DMS153 treated with DMSO at 0.1 percent for 48 hours (cell line): ENCODE measurements at regions not wholly inside any gene's neighbourhood (a gene's known extent, or its start where the extent isn't known, plus 50 kb on each side); places are given as distances from the start of the nearest gene placed in this dataset.
"Not testable (repeated sequence)": the region's sequence is repeated elsewhere in the genome, so short reads cannot be mapped to it uniquely, and the experiment has no call there.

Experiments
- DNase-seq: peaks from one replicate; lab custom pipeline; 2025; ENCODE audit not compliant: unreplicated experiment; lab: John Stamatoyannopoulos, UW

DNA sequence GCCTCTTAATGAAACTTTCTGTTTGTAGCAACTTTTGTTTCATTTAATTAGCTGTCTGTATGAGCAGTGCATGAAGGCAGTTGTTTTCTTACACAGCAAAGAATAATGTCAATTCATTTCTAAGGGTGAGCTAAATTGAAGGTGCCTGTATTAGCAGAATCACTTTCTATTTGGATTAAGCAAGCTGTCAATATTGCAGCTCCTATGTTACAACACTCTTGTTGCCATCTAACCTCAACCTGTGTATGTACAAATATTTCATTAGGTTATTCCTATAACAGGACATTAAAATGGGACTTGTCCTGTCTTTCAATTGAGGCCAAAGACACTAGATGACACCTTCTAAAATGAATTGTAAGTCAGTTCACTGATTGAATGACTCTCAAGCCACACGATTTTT is 647.5 kb downstream of the UTRN start:
- no peak for DNase-seq

DNA sequence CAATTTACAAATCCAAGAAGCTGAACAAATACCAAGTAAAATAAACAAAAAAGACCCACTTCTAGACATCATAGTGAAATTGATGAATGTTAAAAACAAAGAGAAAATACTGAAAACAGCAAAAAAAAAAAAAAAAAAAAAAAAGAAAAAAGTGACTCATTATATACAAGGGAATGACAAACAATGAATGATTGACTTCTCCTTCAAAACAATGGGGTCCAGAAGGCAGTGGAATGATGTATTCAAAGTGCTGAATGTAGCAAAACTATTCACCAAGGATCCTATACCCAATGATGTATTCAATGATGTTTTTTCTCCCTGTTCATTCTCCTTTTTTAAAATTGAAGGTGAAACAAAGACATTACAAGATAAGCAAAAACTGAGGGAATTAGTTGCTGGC is 650.0 kb downstream of the UTRN start:
- no peak for DNase-seq

DNA sequence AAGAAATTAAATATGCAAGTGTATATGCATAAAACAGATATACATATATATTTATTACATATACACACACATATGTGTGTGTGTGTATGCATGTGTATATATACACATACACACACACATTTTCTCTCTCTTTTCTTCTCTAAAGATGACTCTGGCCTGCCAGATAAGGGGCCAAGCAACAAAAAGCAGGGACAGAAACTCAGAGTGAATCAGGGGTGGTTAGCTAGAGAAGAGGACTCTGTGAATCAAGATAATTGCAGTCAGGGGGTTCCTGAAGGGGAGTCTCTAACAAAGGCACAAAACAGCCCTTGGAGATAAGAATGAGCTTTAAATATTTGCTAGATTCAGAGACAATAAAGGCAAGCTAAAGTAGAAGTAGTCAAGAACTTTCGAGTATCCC is 650.5 kb downstream of the UTRN start:
- DNase-seq, result no peak

DNA sequence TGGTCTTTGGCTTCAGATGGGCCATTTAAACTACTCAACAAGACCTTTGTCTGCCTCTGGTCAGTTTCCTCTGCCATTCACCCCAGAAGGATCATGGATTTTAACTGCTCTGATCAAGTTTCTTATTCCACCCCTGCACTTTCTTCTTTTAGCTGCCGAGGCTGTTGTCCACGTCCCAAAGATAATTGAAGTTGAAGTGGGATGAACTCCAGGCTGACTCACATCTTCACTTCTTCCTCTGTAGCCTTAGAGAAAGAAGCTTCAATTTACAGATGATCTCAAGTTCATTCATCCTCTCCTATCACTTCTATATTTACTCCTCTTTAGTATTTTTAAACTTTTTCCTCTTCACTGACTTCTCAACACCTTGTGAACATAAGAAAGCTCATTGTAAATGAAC is 651.6 kb downstream of the UTRN start:
- DNase-seq, result no peak

DNA sequence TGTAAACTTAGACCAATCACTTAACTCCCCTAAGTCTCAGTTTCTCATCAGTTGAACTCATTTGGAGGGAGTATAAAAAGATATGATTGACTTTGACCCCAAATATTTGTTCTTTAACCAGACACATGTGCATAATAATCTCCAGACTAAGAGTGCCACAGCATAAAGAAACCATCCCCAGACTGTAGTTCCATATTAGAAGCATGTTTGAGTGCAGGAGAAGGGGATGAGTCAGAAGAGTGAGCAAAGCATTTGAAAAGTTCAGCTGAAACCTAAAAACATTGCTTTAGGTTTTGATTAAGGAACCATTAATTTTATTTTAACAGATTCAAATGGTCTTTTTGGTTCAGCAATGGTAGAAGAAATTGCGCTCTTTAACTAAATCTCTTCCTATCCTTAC is 654.8 kb downstream of the UTRN start:
- DNase-seq, result no peak

DNA sequence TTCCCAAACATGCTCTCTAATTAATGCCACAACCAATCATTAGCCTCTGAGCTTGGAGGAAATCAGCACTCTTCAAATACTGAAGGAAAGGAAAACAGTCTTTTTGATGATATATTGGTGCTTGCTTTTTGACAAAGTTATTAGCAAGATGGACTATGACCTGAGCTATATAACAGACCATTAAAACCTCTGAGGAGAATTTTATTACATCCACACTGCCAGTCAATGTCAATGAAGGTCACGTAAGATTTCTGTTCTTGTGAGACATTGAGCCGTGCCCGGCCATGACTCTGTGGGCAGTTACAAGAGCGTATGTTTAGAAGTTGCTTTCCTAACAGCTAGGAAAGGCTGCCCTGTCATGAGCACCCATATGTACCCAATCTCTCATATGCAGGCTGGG is 659.0 kb downstream of the UTRN start:
- no peak for DNase-seq

DNA sequence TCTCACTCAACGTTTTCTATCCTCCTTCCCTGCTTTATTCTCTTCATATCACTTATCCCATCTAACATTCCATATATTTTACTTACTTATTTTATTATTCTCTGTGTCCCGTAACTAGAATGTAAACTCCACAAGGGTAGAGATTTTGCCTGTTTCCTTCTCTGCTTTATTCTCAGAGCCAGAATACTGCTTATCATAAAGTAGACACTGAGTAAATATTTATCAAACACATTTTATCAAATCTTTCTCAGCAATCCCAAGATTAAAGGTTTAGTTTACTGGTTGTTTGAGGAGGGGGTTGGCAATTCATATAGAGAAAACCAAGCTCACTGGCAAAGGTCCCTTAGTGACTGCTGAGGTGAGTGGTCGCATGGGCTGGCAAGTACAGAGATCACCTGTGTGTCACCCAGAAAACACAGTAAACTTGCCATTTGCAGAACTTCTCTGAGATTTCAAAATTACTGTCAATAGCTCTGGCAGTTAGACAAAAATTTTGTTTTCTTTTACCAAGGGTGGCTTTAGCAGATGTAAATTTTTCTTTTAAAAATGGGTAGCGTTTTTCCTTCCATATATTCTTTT is 662.4 kb downstream of the UTRN start:
- DNase-seq, result no peak

DNA sequence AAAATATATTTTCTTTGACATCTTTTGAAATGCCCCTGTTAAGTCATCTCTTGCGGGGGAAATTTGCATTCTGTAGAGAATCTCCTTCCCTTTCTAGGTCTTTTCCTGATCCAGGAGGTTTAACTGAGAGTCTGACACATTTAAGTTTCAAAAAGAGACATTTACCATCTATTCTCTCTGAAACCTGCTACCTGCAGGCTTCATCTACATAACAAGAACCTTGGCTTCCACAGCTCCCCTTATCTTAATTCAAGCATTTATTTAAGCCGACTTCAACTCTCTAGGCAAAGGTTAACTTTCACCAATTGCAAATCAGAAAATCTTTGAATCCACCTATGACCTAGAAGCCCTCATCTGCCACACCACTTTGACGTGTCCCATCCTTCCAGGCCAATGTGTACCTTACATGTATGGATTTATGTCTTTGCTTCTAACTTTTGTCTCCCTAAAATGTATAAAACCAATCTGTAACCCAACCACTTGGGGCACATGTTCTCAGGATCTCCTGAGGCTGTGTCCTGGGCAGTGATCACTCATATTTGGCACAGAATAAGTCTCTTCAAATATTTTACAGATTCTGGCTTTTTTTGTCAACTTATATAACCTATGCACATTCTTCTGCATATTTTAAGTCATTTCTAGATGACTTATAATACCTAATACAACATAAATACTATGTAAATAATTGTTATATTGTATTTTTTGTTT is 666.7 kb downstream of the UTRN start:
- no peak for DNase-seq

DNA sequence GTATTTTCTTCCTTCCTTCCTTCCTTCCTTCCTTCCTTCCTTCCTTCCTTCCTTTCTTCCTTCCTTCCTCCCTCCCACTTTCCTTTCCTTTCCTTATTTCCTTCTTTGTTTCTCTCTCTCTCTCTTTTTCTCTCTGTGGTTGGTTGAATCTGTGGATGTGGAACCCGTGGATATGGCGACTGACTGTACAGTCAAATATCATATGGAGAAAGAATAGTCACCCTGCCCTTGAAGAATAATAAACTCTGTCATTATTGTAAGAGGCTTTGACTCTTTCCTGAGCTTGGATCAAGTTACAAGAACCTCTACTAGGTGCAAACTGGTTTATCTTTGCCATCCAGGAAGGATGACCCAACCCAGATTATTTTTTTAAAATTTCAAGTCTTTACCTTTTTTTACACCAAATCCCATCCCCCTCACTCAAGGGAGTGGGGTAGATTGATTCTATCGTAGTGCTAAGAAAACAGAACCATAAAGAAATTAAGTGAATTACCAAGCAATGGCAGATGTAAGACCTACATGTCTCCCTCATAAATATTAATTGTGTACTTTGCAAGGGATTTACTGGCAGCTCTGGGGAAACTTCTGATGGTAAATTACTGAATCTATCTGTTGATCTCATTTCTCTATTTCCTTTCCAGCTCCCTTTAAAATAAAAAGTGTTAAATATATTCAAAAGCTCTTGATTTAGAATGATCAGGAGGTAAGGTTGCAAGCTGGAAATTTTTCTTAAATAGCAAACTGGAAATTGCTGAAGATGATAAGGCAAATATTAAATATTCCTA is 667.5 kb downstream of the UTRN start:
- no peak for DNase-seq

DNA sequence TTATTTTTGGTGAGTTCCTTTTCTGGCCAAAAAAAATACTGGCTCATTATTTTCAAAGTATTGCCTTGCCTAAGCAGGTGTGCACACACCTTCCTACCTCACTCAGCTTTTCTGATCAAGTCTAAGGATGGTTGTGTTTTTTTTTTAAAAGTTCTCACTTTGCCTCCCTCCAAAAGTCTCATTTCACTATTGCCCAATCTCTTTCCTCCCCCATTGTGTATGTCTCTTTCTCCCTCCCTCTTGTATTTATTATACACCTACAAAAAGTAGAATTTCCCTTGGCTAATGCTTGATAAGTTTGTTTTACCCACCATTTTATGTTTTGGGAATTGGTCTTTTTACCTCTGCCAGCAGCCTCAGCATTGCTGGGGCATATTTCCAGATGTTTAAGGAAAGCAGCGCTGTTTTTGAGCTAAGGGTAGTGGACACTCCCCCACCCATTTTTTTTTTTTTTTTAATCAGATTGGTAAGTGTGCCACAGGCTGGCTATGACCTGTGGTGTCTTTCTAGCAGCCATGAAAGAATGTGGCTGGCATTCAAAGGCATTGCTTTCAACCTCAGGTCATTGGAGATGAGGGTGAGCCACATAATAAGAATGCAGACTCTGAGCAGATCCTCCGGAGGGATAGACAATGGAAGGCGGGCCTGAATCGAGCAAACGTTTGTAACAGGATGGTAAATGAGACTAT is 668.6 kb downstream of the UTRN start:
- no peak for DNase-seq

DNA sequence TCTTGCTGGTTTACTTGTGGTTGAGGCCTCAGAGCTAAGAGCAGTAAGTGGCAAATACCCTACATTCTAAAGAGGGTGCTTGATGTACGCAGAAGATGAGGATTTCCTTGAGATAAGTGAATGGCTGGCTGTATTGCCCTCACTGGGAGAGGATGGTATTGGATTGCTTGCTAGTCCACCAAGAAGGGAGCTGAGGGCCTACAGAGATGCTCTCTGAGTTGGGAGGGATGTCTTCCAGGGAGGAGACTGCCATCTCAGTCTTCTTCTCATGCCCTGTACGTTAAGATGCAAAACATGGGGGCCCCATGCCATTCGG is 669.1 kb downstream of the UTRN start:
- DNase-seq, result no peak

DNA sequence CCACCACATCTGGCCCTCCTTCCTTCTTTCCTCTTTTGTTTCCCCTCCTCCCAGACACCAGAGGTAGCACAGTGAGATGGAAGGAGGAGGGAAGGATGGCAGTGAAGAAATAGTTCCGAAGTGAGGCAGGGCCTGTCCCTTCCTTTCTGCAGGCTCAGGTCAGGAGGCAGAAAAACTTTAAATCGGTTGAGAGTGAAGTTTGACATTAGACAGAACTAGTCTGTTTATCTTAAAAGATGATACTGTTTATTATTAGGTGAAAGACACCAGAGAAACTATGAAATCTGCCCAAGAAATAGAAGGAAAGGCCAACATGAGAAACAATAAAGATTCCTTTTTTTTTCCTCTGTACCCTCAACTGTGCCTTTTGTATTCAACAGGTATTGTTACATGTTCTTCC is 670.3 kb downstream of the UTRN start:
- DNase-seq, result no peak

DNA sequence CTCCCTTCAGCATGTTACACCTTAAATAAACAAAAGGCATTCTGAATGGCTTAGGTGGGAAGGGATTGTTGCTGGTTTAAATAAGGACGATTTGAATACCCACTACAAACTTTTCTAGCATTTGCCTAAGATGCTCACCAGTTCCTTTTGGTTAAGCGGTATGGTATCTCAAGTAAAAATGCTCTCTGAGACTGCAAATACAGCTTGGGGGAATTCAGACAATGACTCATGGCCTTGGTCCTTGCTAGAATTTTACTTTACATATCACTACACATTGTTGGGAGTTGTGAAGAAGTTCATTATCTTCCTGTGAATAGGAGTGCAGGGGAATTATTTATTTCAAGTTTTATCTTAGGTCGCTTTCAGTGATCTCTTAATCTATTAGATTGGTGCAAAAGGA is 670.7 kb downstream of the UTRN start:
- no peak for DNase-seq

DNA sequence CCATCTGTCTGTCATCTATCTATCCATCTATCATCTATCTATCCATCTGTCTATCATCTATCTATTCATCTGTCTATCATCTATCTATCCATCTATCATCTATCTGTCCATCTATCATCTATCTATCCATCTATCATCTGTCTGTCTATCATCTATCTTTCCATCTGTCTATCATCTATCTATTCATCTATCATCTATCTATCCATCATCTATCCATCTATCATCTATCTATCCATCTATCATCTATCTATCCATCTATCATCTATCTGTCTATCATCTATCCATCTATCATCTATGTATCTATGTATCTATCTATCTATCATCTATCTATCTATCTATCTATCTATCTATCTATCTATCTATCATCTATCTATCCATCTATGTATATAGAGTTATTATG is 671.6 kb downstream of the UTRN start:
- not testable (repeated sequence) for DNase-seq

DNA sequence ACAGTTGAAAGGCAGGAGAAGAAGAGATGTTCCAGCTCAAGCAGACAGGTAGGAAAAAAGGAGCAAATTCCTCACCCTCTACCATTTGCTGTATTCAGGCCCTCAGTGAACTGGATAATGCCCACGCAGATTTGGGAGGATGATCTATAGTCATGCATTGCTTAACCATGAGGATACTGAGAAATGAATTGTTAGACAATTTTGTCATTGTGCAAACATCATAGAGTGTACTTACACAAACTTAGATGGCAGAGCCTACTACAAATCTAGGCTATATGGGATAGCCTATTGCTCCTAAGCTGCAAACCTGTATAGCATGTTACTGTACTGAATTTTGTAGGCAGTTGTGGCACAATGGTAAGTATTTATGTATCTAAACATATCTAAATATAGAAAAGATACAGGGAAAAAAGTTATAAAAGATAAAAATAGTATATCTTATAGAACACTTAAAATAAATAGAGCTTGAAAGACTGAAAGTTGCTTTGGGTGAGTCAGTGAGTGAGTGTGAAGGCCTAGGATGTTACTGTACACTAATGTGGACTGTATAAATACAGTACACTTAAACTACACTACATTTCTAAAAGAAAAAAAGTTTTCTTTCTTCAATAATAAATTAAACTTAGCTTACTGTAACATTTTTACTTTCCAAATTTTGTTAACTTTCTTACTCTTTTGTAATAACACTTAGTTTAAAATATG is 672.3 kb downstream of the UTRN start:
- no peak for DNase-seq

DNA sequence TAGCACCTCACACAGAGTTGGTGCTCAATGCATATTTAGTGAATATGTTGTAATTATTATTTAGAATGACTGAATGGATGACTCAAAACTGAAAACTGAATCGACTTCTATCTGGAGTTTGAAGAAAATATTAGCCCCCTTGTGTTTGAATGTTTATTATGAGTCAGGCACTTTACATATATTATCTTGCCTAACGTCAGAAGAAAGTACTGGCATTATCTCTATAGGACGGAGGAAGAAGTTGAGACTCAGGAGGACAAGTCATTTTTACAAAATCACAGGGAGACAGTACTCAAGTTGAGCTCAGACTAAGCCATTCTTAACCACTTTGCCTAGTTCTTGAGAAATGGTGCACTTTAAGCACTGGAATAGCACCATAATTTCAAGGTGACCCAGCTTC is 684.0 kb downstream of the UTRN start:
- no peak for DNase-seq

DNA sequence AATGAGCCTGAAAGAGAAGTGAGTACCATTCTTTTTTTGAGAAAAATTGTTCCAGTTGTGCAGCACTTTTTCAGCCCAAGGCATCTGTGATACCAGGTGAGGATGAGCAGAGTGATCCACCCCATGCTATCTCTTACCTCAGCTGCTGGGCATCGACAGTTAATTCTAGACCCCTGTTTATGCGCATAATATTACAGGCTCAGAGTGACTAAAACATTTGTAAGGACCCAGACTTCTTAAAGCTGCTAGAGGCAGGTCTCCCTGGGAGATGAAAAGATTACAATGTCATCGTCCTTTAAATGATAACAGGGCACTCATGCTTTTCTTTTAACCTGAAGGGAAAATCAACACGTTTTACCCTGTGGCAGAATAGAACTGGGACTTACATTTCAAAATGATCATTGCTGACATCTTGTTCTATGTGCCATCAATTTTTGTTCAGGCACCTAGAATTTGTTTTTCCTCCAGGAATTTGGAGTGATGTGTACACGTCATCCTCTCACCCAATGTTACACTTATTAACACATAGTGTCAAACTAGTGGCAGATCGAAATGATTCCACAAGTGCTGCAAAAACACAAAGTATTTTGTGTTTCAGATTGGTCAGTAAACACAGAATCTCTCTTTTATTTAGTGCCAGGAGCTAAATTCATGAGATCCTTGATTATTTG is 684.6 kb downstream of the UTRN start:
- DNase-seq, result no peak

DNA sequence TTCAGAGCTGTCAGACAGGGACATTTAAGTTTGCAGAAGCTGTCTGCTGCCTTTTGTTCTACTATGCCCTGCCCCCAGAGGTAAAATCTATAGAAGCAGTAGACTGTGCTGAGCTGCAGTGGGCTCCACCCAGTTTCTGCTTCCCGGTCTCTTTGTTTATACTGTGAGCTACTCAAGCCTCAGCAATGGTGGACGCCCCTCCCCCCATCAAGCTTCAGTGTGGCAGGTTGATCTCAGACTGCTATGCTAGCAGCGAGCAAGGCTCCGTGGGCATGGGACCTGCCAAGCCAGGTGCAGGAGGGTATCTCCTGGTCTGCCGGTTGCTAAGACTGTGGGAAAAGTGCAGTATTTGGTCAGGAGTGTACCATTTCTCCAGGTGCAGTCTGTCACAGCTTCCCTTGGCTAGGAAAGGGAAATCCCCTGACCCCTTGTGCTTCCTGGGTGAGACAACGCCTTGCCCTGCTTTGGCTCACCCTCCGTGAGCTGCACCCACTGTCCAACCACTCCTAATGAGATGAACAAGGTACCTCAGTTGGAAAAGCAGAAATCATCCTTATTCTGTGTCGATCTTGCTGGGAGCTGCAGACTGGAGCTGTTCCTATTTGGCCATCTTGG is 692.2 kb downstream of the UTRN start:
- peak; percentile 50 for DNase-seq

DNA sequence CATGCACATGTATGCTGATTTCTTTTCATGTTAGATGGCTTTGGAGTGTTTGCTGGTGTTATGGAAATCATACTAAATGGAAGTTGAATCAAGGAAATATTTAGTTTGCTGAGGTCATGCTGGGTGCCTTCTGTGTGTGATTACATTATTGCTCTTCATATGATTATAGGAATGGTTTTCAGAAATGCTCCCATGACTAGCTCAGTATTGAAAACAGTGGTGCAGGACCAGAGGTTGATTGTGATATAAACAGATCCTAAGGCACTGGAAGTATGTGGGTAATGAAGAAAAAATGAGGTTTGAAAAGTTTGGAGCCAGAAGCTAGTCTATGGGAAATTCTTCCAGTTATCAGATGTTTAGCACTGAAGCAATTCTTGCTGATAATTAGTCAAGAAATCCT is 693.1 kb downstream of the UTRN start:
- DNase-seq, result no peak

DNA sequence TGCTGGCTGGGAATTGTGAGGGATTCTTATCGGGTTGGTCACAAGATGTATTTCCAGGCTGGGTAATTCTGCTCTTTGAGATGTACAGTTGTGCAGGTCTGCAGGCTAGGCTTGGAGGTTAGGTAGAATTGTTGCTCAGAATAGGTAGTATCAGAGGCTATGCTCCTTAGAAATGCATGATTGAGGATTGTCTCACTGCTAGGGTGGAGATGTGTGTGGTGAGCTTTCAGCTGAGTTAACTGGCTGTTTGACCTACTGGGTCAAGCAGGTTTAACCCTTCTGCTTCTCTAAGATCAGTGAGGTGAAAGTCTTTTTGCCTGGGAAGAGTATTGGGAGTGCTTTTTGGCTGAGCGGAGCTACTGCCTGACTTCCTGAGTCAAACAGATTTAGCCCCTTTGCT is 701.1 kb downstream of the UTRN start:
- DNase-seq, result no peak
